ENCODE measurements at regions not wholly inside any gene's neighbourhood (a gene's known extent, or its start where the extent isn't known, plus 50 kb on each side); places are given as distances from the start of the nearest gene placed in this dataset.

- DNase-seq (ENCODE audit: low read depth in 2 of 2) = no peak
- no peak for TF ChIP-seq CTCF (IDR thresholded peaks at IDR 0.05; ENCODE audit: low read depth, low read length)
- H3K4me3 ChIP-seq (replicated peaks in 1 of 2; ENCODE audit: low read depth in 2 of 2, low read length in 2 of 2) = no peak overlapping the region
Measured at GRCh38 chr4:135249024-135249423, 1047.4 kb upstream of the PABPC4L start.

- no peak for TF ChIP-seq CTCF (IDR thresholded peaks at IDR 0.05; ENCODE audit: low read depth, low read length)
- peak in 1 of 2 donors; percentile 25 for DNase-seq (ENCODE audit: low read depth in 2 of 2)
- no peak overlapping the region for H3K4me3 ChIP-seq (replicated peaks in 1 of 2; ENCODE audit: low read depth in 2 of 2, low read length in 2 of 2)
Measured at GRCh38 chr4:135244696-135245095, 1043.1 kb upstream of the PABPC4L start.

- no peak for DNase-seq (ENCODE audit: low read depth in 2 of 2)
- no peak overlapping the region for H3K4me3 ChIP-seq (replicated peaks in 1 of 2; ENCODE audit: low read depth in 2 of 2, low read length in 2 of 2)
- no peak for TF ChIP-seq CTCF (IDR thresholded peaks at IDR 0.05; ENCODE audit: low read depth, low read length)
Measured at GRCh38 chr4:135244056-135244455, 1042.5 kb upstream of the PABPC4L start.

GRCh38 chr4:135240796-135241195 lies 1039.2 kb upstream of the PABPC4L start:
- H3K4me3 ChIP-seq (replicated peaks in 1 of 2; ENCODE audit: low read depth in 2 of 2, low read length in 2 of 2) = no peak overlapping the region
- no peak for TF ChIP-seq CTCF (IDR thresholded peaks at IDR 0.05; ENCODE audit: low read depth, low read length)
- DNase-seq (ENCODE audit: low read depth in 2 of 2) = peak; percentile 23 to 41

DNA sequence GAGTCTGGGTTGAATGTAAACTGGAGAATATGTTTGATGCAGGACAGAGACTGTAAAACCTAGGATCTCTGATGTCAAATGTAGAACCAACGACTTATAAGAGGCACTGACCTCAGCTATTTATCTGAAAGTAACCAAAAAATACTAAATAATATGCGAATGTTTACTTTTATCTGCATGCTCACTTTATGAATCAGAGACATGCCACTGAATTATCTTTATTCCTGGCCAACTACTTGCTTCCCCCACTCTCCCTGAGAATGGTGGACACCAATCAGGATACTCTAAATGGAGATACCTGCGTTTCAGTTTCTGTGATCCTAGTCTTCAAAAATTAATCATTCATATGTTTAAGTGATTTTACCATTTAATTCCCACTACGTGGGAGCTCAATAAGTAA lies 1038.4 kb upstream of the PABPC4L start:
- no peak for DNase-seq (ENCODE audit: low read depth in 2 of 2)
- no peak overlapping the region for H3K4me3 ChIP-seq (replicated peaks in 1 of 2; ENCODE audit: low read depth in 2 of 2, low read length in 2 of 2)
- no peak for TF ChIP-seq CTCF (IDR thresholded peaks at IDR 0.05; ENCODE audit: low read depth, low read length)

DNA sequence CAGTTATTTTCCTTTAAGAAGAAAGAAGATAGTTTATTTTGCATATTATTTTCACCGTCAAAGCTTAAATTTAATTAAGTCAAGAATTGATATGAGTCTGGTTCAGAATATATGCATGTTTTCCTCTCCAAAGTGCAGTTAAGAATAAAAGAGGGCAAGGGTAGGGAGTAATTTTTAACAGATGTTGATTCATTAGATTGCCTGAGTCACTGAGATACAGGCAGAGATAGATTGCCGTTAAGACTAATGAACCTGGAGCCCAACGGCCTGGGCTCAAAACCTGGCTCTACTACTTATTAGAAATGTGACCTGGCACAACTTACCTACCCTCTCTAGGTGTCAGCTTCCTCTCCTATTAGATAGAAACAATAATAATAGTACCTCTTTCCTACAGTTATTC lies 1037.4 kb upstream of the PABPC4L start:
- TF ChIP-seq CTCF (IDR thresholded peaks at IDR 0.05; ENCODE audit: low read depth, low read length) = no peak
- no peak overlapping the region for H3K4me3 ChIP-seq (replicated peaks in 1 of 2; ENCODE audit: low read depth in 2 of 2, low read length in 2 of 2)
- DNase-seq (ENCODE audit: low read depth in 2 of 2) = no peak

- DNase-seq (ENCODE audit: low read depth in 2 of 2) = no peak
- no peak for TF ChIP-seq CTCF (IDR thresholded peaks at IDR 0.05; ENCODE audit: low read depth, low read length)
- H3K4me3 ChIP-seq (replicated peaks in 1 of 2; ENCODE audit: low read depth in 2 of 2, low read length in 2 of 2) = no peak overlapping the region
Measured at GRCh38 chr4:135236048-135236447, 1034.5 kb upstream of the PABPC4L start.
